ENCODE measurements at regions not wholly inside any gene's neighbourhood (a gene's known extent, or its start where the extent isn't known, plus 50 kb on each side); places are given as distances from the start of the nearest gene placed in this dataset.

- peak in 1 of 2 experiments; percentile 45; a peak in 3 of 6 replicates for ATAC-seq
- CTCF ChIA-PET, result interaction anchor here (0.8 to 1.9 kb wide), 4 partner anchors 15 to 542 kb away, joined by 3 to 6 read pairs (median 4); no protein-coding TSS in a partner anchor
- FAIRE-seq, result no peak
- no peak for DNase-seq (ENCODE audit: low read depth in 1 of 2, low spot score in 1 of 2)
- TF ChIP-seq MAZ (IDR thresholded peaks at IDR 0.05; ENCODE audit: borderline replicate concordance, low read depth, low read length) (no peak), JUN (IDR thresholded peaks at IDR 0.05) (no peak), CHD2 (IDR thresholded peaks at IDR 0.05; ENCODE audit: low read length, partially characterized antibody) (no peak), NFE2L2 (conservative IDR thresholded peaks at IDR 0.05; ENCODE audit: low read length) (no peak), FOXS1 (CRISPR knock-in tag; IDR thresholded peaks at IDR 0.05) (no peak), FOSL2 (IDR thresholded peaks at IDR 0.05) (no peak), FOSL2 (CRISPR knock-in tag; IDR thresholded peaks at IDR 0.05) (no peak), POLR2A (IDR thresholded peaks at IDR 0.05; ENCODE audit: low read length) (no peak), MYC (IDR thresholded peaks at IDR 0.05; ENCODE audit: borderline replicate concordance, low read length) (no peak), GATA3 (IDR thresholded peaks at IDR 0.05; ENCODE audit: borderline replicate concordance) (no peak), ZFP36 (IDR thresholded peaks at IDR 0.05; ENCODE audit: borderline replicate concordance, partially characterized antibody) (no peak), HDAC2 (IDR thresholded peaks at IDR 0.05) (no peak), BHLHE40 (IDR thresholded peaks at IDR 0.05; ENCODE audit: low read depth, low read length) (no peak), KDM1A (IDR thresholded peaks at IDR 0.05; ENCODE audit: low read depth) (no peak), RCOR1 (IDR thresholded peaks at IDR 0.05; ENCODE audit: low read depth, low read length) (no peak), EP300 (IDR thresholded peaks at IDR 0.05) (no peak), PHF8 (IDR thresholded peaks at IDR 0.05; ENCODE audit: borderline replicate concordance, low read depth) (no peak), BCL3 (IDR thresholded peaks at IDR 0.05) (no peak), CBX2 (IDR thresholded peaks at IDR 0.05; ENCODE audit: borderline replicate concordance, low read depth) (no peak), ELK1 (IDR thresholded peaks at IDR 0.05; ENCODE audit: low read depth, low read length) (no peak)
- TF ChIP-seq, protein P1, sequence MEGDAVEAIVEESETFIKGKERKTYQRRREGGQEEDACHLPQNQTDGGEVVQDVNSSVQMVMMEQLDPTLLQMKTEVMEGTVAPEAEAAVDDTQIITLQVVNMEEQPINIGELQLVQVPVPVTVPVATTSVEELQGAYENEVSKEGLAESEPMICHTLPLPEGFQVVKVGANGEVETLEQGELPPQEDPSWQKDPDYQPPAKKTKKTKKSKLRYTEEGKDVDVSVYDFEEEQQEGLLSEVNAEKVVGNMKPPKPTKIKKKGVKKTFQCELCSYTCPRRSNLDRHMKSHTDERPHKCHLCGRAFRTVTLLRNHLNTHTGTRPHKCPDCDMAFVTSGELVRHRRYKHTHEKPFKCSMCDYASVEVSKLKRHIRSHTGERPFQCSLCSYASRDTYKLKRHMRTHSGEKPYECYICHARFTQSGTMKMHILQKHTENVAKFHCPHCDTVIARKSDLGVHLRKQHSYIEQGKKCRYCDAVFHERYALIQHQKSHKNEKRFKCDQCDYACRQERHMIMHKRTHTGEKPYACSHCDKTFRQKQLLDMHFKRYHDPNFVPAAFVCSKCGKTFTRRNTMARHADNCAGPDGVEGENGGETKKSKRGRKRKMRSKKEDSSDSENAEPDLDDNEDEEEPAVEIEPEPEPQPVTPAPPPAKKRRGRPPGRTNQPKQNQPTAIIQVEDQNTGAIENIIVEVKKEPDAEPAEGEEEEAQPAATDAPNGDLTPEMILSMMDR (IDR thresholded peaks at IDR 0.05), result no peak
- peak overlapping the region; percentile 31 to 58; a peak in 5 of 6 replicates for H3K27ac ChIP-seq
- no peak overlapping the region for H3K4me3 ChIP-seq
- H3K4me2 ChIP-seq, result peak overlapping the region; percentile 52
- H3K4me1 ChIP-seq, result peaks cover 29% of the 10 kb centered on the region
- 68% methylated on average over 3 of the region's 3 CpGs for WGBS (ENCODE audit: missing lambda C conversion rate)
- POLR2A ChIA-PET, result no interaction called here
- no peaks in the 10 kb centered on the region for H3K9me3 ChIP-seq
These were observed 226.3 kb downstream of the AHR start for GRCh38 chr7:17524746-17525145.

DNA sequence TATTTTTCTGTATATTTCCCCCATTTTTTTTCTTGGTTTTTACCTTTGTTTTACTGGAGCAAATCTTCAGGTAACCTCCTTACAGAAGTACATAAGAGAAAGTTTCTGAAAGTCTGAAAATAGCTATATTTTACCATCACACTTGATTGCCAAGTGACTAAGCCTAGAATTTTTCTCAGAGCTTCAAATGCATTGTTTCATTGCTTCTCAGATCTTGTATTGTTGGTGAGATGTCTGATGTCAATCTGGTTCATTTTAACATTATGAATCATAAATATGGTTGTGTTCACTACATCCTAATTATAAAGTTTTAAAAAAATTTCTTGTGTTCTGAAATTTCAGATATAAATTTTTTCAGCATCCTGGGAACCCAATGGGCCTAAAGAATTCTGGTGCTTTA, 228.2 kb downstream of the AHR start:
- CTCF ChIA-PET, result interaction anchor here (0.7 to 1.9 kb wide), 4 partner anchors 15 to 544 kb away, joined by 3 to 6 read pairs (median 4); no protein-coding TSS in a partner anchor
- POLR2A ChIA-PET, result no interaction called here
- H3K9me3 ChIP-seq, result no peaks in the 10 kb centered on the region
- no peak for TF ChIP-seq TP53 (CRISPR knock-in tag; IDR thresholded peaks at IDR 0.05)
- ATAC-seq (no peak), DNase-seq (ENCODE audit: low read depth in 1 of 2, low spot score in 1 of 2) (no peak), FAIRE-seq (peak; percentile 43)
- H3K4me2 ChIP-seq, result no peak overlapping the region
- H3K4me1 ChIP-seq, result peaks cover 23% of the 10 kb centered on the region
- H3K4me3 ChIP-seq, result no peak overlapping the region
- H3K27ac ChIP-seq, result no peak overlapping the region

GRCh38 chr7:17528636-17529035, 230.2 kb downstream of the AHR start:
- Histone ChIP-seq H3K4me2 (no peak overlapping the region), H3K4me3 (no peak overlapping the region), H3K9me3 (no peaks in the 10 kb centered on the region), H3K4me1 (peaks cover 32% of the 10 kb centered on the region), H3K27ac (no peak overlapping the region)
- DNase-seq (ENCODE audit: low read depth in 1 of 2, low spot score in 1 of 2), result no peak
- no peak for FAIRE-seq
- ATAC-seq, result no peak
- ChIA-PET CTCF (no interaction called here), POLR2A (no interaction called here)
- TF ChIP-seq, protein P2, sequence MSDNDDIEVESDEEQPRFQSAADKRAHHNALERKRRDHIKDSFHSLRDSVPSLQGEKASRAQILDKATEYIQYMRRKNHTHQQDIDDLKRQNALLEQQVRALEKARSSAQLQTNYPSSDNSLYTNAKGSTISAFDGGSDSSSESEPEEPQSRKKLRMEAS (IDR thresholded peaks at IDR 0.05), result no peak
- TF ChIP-seq KDM5A (IDR thresholded peaks at IDR 0.05) (no peak), TP53 (CRISPR knock-in tag; IDR thresholded peaks at IDR 0.05) (no peak), REST (IDR thresholded peaks at IDR 0.05) (no peak)
- TF ChIP-seq, protein P1 (IDR thresholded peaks at IDR 0.05), result no peak
